HAP-1 (cell line): ENCODE measurements at regions not wholly inside any gene's neighbourhood (a gene's known extent, or its start where the extent isn't known, plus 50 kb on each side); places are given as distances from the start of the nearest gene placed in this dataset.
A peak's percentile ranks its signal among the peaks of the same experiment; 100 is the strongest.

Experiments
- DNase-seq, 2 experiments: peaks; one replicate each; pipeline ENCODE4 v3.0.0-alpha.2; 2016 to 2020; ENCODE audit warnings: low spot score in 2 of 2
- H3K27me3 ChIP-seq: fragments of 250-450 bp; sonication (Bioruptor Pico); 2 replicates; pipeline ENCODE4 v1.5.1; 2020; ENCODE audit warnings: low read depth, mild to moderate bottlenecking, moderate library complexity
- H3K36me3 ChIP-seq: fragments of 250-450 bp; sonication (Bioruptor Pico); replicated peaks from 2 replicates; pipeline ENCODE4 v1.5.1; 2020; ENCODE audit warnings: mild to moderate bottlenecking
- H3K4me1 ChIP-seq: fragments of 250-450 bp; sonication (Bioruptor Pico); 2 replicates; pipeline ENCODE4 v1.5.1; 2020; ENCODE audit warnings: mild to moderate bottlenecking
- H3K4me3 ChIP-seq: fragments of 250-450 bp; sonication (Bioruptor Pico); 2 replicates; pipeline ENCODE4 v1.5.1; 2020; ENCODE audit warnings: mild to moderate bottlenecking, moderate library complexity
- H3K9me3 ChIP-seq: fragments of 250-450 bp; sonication (Bioruptor Pico); 2 replicates; pipeline ENCODE4 v1.5.1; 2020; ENCODE audit warnings: mild to moderate bottlenecking, moderate library complexity
- in situ Hi-C: fragments of 300-500 bp; cut with MboI; formaldehyde crosslinking; loops from 3 replicates; pipeline ENCODE4 v1.14.3; 2020; ENCODE audit warnings: low sequenced_read_pairs, inconsistent platforms, mixed read lengths

- in situ Hi-C loops = no loop called here
- Histone ChIP-seq H3K9me3 (no peaks in the 10 kb centered on the region), H3K4me3 (no peak overlapping the region), H3K36me3 (no peaks in the 10 kb centered on the region), H3K4me1 (peaks cover 60% of the 10 kb centered on the region), H3K27me3 (no peaks in the 10 kb centered on the region)
- DNase-seq = peak in 1 of 2 experiments; percentile 67
Observed at GRCh38 chr2:58976375-58977071, 735.4 kb upstream of the FANCL start.

DNA sequence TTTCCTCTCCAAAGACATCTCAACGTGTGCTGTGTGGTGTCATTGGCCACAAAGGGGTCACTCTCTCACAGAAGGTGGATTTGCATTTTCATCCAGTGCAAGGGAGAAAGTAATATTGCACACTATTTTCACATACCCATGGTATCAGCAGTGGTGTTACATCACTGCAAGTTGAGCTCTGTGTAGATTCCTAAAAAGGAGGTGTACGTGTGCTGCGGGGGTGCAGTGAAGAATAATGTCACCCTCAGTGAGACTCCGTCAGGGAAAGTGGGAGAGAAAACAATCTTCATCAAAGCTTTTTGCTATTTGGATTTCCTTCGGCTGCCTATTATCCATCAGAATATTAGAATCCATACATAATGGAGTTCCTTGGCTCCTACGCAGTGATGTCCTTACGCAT, 733.8 kb upstream of the FANCL start:
- in situ Hi-C loops = no loop called here

DNA sequence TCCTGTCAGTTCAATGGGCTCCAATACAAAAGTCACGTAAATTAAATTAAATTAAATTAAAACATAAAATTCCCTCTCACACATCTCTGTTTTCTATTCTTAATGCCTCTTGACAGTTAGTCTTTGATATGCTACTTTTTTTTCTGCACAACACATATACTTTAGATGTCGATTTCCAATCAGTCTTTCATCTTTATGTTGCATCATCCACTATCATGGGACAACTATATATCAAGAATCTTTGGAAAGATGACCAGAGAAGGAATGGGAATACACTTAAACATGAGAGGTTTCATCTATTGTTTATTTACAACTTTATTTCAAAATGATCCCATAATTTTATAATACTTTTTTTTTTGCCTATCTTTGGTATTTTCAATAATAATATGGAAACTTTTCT, 733.3 kb upstream of the FANCL start:
- in situ Hi-C loops = no loop called here
- peaks cover 55% of the 10 kb centered on the region for H3K4me1 ChIP-seq

More for the DNA sequence above, 733.8 kb upstream of the FANCL start:
- no peaks in the 10 kb centered on the region for H3K27me3 ChIP-seq
- H3K4me1 ChIP-seq = peaks cover 60% of the 10 kb centered on the region
- no peaks in the 10 kb centered on the region for H3K36me3 ChIP-seq
- no peak for DNase-seq
- H3K9me3 ChIP-seq = no peaks in the 10 kb centered on the region
- no peak overlapping the region for H3K4me3 ChIP-seq

GRCh38 chr2:58973811-58974281, 732.7 kb upstream of the FANCL start:
- no peaks in the 10 kb centered on the region for H3K9me3 ChIP-seq
- H3K4me1 ChIP-seq = peaks cover 52% of the 10 kb centered on the region
- H3K36me3 ChIP-seq = no peaks in the 10 kb centered on the region
- no peaks in the 10 kb centered on the region for H3K27me3 ChIP-seq
- no peak overlapping the region for H3K4me3 ChIP-seq
- in situ Hi-C loops = no loop called here
- DNase-seq = peak; percentile 94 to 98

More for the DNA sequence above, 733.3 kb upstream of the FANCL start:
- Histone ChIP-seq H3K27me3 (no peaks in the 10 kb centered on the region), H3K36me3 (no peaks in the 10 kb centered on the region), H3K4me3 (no peak overlapping the region), H3K9me3 (no peaks in the 10 kb centered on the region)
- no peak for DNase-seq

GRCh38 chr2:58972737-58973136, 731.6 kb upstream of the FANCL start:
- H3K36me3 ChIP-seq = no peaks in the 10 kb centered on the region
- peaks cover 45% of the 10 kb centered on the region for H3K4me1 ChIP-seq

GRCh38 chr2:58971511-58972360, 730.6 kb upstream of the FANCL start:
- no peaks in the 10 kb centered on the region for H3K36me3 ChIP-seq
- in situ Hi-C loops = no loop called here

More at GRCh38 chr2:58972737-58973136, 731.6 kb upstream of the FANCL start:
- Histone ChIP-seq H3K4me3 (no peak overlapping the region), H3K9me3 (no peaks in the 10 kb centered on the region), H3K27me3 (no peaks in the 10 kb centered on the region)
- in situ Hi-C loops = no loop called here
- DNase-seq = no peak

GRCh38 chr2:58970365-58970764, 729.2 kb upstream of the FANCL start:
- H3K27me3 ChIP-seq = no peaks in the 10 kb centered on the region
- peaks cover 22% of the 10 kb centered on the region for H3K4me1 ChIP-seq
- no peaks in the 10 kb centered on the region for H3K9me3 ChIP-seq
- no peaks in the 10 kb centered on the region for H3K36me3 ChIP-seq
- no peak overlapping the region for H3K4me3 ChIP-seq
- DNase-seq = no peak
- in situ Hi-C loops = no loop called here

More at GRCh38 chr2:58971511-58972360, 730.6 kb upstream of the FANCL start:
- DNase-seq = no peak
- H3K4me1 ChIP-seq = peaks cover 35% of the 10 kb centered on the region
- no peaks in the 10 kb centered on the region for H3K27me3 ChIP-seq
- H3K9me3 ChIP-seq = no peaks in the 10 kb centered on the region
- no peak overlapping the region for H3K4me3 ChIP-seq

GRCh38 chr2:58968885-58969284, 727.8 kb upstream of the FANCL start:
- in situ Hi-C loops = no loop called here
- no peaks in the 10 kb centered on the region for H3K27me3 ChIP-seq
- H3K36me3 ChIP-seq = no peaks in the 10 kb centered on the region
- no peak overlapping the region for H3K4me3 ChIP-seq
- H3K9me3 ChIP-seq = no peaks in the 10 kb centered on the region
- H3K4me1 ChIP-seq = peaks cover 9% of the 10 kb centered on the region
- DNase-seq = no peak

GRCh38 chr2:58967736-58968135, 726.6 kb upstream of the FANCL start:
- in situ Hi-C loops = no loop called here
- no peaks in the 10 kb centered on the region for H3K9me3 ChIP-seq
- H3K36me3 ChIP-seq = no peaks in the 10 kb centered on the region
- no peak overlapping the region for H3K4me3 ChIP-seq
- no peaks in the 10 kb centered on the region for H3K27me3 ChIP-seq
- peaks cover 2% of the 10 kb centered on the region for H3K4me1 ChIP-seq
- DNase-seq = peak in 1 of 2 experiments; percentile 12

DNA sequence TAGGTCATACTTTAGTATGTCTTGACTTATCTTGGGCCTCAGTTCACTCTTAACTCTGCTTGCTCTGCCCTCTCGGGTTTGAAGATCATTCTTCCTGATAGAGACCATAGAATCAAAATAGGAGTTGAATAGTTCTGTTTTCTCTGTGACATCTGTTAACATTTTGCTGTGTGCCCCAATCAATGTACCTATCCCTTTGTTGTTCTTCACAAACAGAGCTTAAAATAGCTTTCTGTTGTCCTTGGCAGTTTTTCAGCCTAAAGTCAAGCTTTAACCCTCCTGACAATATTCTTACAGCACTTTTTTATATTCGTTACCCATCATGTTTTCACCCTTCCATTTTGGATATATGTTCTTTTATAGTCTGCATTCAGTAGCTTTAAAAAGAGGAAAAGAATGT, 724.5 kb upstream of the FANCL start:
- Histone ChIP-seq H3K9me3 (no peaks in the 10 kb centered on the region), H3K27me3 (no peaks in the 10 kb centered on the region), H3K36me3 (no peaks in the 10 kb centered on the region), H3K4me3 (no peak overlapping the region), H3K4me1 (no peaks in the 10 kb centered on the region)
- in situ Hi-C loops = no loop called here
- DNase-seq = no peak

- Histone ChIP-seq H3K27me3 (no peaks in the 10 kb centered on the region), H3K4me3 (no peak overlapping the region), H3K4me1 (no peaks in the 10 kb centered on the region), H3K9me3 (no peaks in the 10 kb centered on the region), H3K36me3 (no peaks in the 10 kb centered on the region)
- DNase-seq = no peak
- in situ Hi-C loops = no loop called here
Observed at GRCh38 chr2:58959996-58960395, 718.9 kb upstream of the FANCL start.

- DNase-seq = no peak
- no peaks in the 10 kb centered on the region for H3K4me1 ChIP-seq
- in situ Hi-C loops = no loop called here
- no peak overlapping the region for H3K4me3 ChIP-seq
- no peaks in the 10 kb centered on the region for H3K36me3 ChIP-seq
- no peaks in the 10 kb centered on the region for H3K9me3 ChIP-seq
- H3K27me3 ChIP-seq = no peaks in the 10 kb centered on the region
Observed at GRCh38 chr2:58957188-58957840, 716.2 kb upstream of the FANCL start.

DNA sequence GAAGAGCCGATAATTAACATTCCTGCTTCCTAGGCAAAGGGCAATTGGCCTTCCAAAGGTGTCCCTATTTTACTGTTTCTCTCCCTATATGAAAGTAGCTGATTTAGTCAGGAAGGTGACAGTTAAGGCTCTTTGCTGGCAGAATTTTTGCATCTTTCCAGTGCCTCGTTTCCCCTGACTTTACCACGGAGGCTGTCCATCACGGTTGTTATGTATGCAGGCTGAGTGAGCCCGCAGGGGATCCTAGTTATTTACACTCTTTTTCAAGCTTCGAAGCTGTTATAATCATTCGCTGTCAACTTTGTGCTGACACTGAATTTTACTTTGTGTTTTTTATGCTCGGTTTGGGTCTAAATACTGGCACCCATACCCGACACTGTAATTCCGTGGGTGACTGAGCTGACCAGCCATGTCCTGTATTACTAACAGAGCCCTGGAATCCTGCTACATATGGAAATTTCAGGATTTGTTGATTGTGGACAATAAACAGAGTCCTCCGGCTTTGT, 713.8 kb upstream of the FANCL start:
- Histone ChIP-seq H3K4me3 (no peak overlapping the region), H3K9me3 (no peaks in the 10 kb centered on the region), H3K36me3 (no peaks in the 10 kb centered on the region), H3K27me3 (no peaks in the 10 kb centered on the region), H3K4me1 (no peaks in the 10 kb centered on the region)
- DNase-seq = no peak
- in situ Hi-C loops = no loop called here
